Lower lobe of right lung (tissue), 2 donors: ENCODE measurements at regions not wholly inside any gene's neighbourhood (a gene's known extent, or its start where the extent isn't known, plus 50 kb on each side); places are given as distances from the start of the nearest gene placed in this dataset.
"Not testable (repeated sequence)": the region's sequence is repeated elsewhere in the genome, so short reads cannot be mapped to it uniquely, and the experiment has no call there.

Experiments
- ATAC-seq, 2 donors: fragments of 200-7000 bp; cut with Tn5 transposase; one replicate each; pipeline ENCODE4 v1.9.1; 2020 to 2022; ENCODE audit warnings: mild to moderate bottlenecking in 2 of 2, moderate library complexity in 2 of 2
- DNase-seq: peaks from one replicate; pipeline ENCODE4 v3.0.0-alpha.2; 2020
- H3K27ac ChIP-seq: fragments of 200-600 bp; one replicate; pipeline ENCODE4 v1.8.0; 2022
- H3K27me3 ChIP-seq: fragments of 200-600 bp; one replicate; pipeline ENCODE4 v1.8.0; 2022; ENCODE audit warnings: low read depth
- H3K36me3 ChIP-seq: fragments of 200-600 bp; one replicate; pipeline ENCODE4 v1.8.0; 2022; ENCODE audit warnings: mild to moderate bottlenecking
- H3K4me1 ChIP-seq: fragments of 200-600 bp; one replicate; pipeline ENCODE4 v1.8.0; 2022
- H3K4me3 ChIP-seq: fragments of 200-600 bp; one replicate; pipeline ENCODE4 v1.8.0; 2022; ENCODE audit warnings: mild to moderate bottlenecking
- H3K9me3 ChIP-seq: fragments of 200-600 bp; one replicate; pipeline ENCODE4 v1.8.0; 2022
- intact Hi-C: fragments of 100-400 bp; cut with DNase I; formaldehyde crosslinking; loops from one replicate; pipeline ENCODE4 v1.11.0; 2022
- TF ChIP-seq, protein P1 (sequence below): fragments of 200-600 bp; IDR thresholded peaks from one replicate; pipeline ENCODE4 v1.8.0; 2022; ENCODE audit warnings: antibody characterized with exemption, mild to moderate bottlenecking
- donor health status: DM: no; HTN: yes; CAD: no; lungs with severe emphysema.

DNA sequence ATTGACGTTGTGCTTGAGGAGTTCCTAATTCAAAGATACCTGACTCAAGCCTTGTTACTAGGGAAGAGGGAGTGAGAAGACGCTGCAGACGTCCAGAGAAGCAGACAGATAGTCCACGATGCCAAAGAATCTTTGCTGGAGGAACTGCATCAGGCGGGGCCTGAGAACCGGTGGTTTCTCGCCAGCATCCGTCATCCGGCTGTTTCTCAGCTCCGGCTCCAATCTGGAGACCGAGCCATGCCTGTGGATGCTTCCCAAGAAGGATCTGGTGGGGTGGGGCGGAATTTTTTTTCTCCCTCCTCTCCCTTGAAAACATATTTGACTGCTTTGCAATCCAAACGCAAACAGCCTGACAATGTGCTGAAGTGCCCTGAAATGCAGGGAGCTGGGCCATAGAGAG lies 125.8 kb upstream of the SRSF6 start:
- no peak for DNase-seq
- no peak for ATAC-seq
- no peak overlapping the region for H3K4me3 ChIP-seq
- peaks cover 15% of the 10 kb centered on the region for H3K9me3 ChIP-seq
- no peaks in the 10 kb centered on the region for H3K36me3 ChIP-seq
- intact Hi-C loops = no loop called here
- no peaks in the 10 kb centered on the region for H3K27me3 ChIP-seq
- H3K27ac ChIP-seq = no peak overlapping the region
- TF ChIP-seq, protein P1, sequence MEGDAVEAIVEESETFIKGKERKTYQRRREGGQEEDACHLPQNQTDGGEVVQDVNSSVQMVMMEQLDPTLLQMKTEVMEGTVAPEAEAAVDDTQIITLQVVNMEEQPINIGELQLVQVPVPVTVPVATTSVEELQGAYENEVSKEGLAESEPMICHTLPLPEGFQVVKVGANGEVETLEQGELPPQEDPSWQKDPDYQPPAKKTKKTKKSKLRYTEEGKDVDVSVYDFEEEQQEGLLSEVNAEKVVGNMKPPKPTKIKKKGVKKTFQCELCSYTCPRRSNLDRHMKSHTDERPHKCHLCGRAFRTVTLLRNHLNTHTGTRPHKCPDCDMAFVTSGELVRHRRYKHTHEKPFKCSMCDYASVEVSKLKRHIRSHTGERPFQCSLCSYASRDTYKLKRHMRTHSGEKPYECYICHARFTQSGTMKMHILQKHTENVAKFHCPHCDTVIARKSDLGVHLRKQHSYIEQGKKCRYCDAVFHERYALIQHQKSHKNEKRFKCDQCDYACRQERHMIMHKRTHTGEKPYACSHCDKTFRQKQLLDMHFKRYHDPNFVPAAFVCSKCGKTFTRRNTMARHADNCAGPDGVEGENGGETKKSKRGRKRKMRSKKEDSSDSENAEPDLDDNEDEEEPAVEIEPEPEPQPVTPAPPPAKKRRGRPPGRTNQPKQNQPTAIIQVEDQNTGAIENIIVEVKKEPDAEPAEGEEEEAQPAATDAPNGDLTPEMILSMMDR = no peak
- no peaks in the 10 kb centered on the region for H3K4me1 ChIP-seq

- ATAC-seq (no peak), DNase-seq (no peak)
- no peak overlapping the region for H3K4me3 ChIP-seq
- no peaks in the 10 kb centered on the region for H3K36me3 ChIP-seq
- no peak overlapping the region for H3K27ac ChIP-seq
- H3K4me1 ChIP-seq = no peaks in the 10 kb centered on the region
- H3K27me3 ChIP-seq = no peaks in the 10 kb centered on the region
- TF ChIP-seq, protein P1 = no peak
- intact Hi-C loops = no loop called here
- H3K9me3 ChIP-seq = peaks cover under 1% of the 10 kb centered on the region
Measured at GRCh38 chr20:43328697-43329096, 129.0 kb upstream of the SRSF6 start.

GRCh38 chr20:43327234-43327633 lies 130.5 kb upstream of the SRSF6 start:
- H3K4me3 ChIP-seq, ATAC-seq, H3K4me1 ChIP-seq, H3K36me3 ChIP-seq, DNase-seq, intact Hi-C loops, H3K27me3 ChIP-seq, H3K9me3 ChIP-seq, H3K27ac ChIP-seq: not testable (repeated sequence)

DNA sequence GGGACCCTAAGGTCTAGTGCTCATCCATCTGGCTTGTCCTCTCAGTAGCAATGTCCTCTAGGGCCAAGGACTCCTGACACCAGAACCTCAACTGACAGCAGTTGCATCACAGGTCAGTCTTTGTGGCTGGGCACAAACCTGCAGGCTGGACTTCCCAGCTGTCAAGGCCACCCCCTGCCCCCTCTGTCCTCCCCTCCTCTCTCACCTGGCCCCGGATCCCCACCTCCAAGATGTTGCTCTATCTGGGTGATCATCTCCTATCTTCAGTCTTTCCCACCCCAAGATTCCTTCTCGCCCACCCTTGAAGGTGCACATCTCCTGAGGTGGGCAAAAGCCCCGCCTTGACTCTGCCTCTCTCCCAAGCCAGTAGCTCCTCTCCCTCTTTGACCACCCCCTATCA lies 131.8 kb upstream of the SRSF6 start:
- intact Hi-C loops = no loop called here
- no peak for ATAC-seq
- no peaks in the 10 kb centered on the region for H3K36me3 ChIP-seq
- H3K4me3 ChIP-seq = no peak overlapping the region
- TF ChIP-seq, protein P1 = no peak
- no peaks in the 10 kb centered on the region for H3K9me3 ChIP-seq
- no peaks in the 10 kb centered on the region for H3K4me1 ChIP-seq
- no peaks in the 10 kb centered on the region for H3K27me3 ChIP-seq
- H3K27ac ChIP-seq = no peak overlapping the region
- no peak for DNase-seq

- no peaks in the 10 kb centered on the region for H3K4me1 ChIP-seq
- H3K27me3 ChIP-seq = no peaks in the 10 kb centered on the region
- no peak overlapping the region for H3K4me3 ChIP-seq
- H3K27ac ChIP-seq = no peak overlapping the region
- H3K9me3 ChIP-seq = no peaks in the 10 kb centered on the region
- ATAC-seq (no peak), DNase-seq (no peak)
- intact Hi-C loops = no loop called here
- TF ChIP-seq, protein P1 = no peak
- no peaks in the 10 kb centered on the region for H3K36me3 ChIP-seq
Measured at GRCh38 chr20:43323592-43323991, 133.9 kb upstream of the PTPRT start.

DNA sequence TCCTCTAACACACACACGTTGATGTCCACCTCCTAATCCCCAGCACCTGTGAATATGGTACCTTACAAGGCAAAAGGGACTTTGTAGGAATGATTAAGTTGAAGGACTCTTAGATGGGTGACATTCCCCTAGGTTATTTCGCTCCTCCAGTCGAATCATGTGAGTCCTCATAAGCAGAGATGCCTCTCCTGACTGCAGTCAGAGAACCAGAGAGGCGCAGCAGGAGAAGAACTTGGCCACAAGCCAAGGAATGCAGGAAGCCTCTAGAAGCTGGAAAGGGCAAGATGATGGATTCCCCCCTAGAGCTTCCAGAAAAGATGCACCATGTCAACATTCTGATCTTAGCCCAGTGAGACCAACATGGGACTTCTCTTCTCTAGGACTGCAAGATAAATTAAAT lies 133.1 kb upstream of the PTPRT start:
- Histone ChIP-seq H3K4me1 (no peaks in the 10 kb centered on the region), H3K36me3 (no peaks in the 10 kb centered on the region), H3K4me3 (no peak overlapping the region), H3K27me3 (no peaks in the 10 kb centered on the region), H3K27ac (no peak overlapping the region), H3K9me3 (no peaks in the 10 kb centered on the region)
- intact Hi-C loops = no loop called here
- no peak for ATAC-seq
- TF ChIP-seq, protein P1 = no peak
- DNase-seq = no peak
